ENCODE measurements at regions not wholly inside any gene's neighbourhood (a gene's known extent, or its start where the extent isn't known, plus 50 kb on each side); places are given as distances from the start of the nearest gene placed in this dataset.

DNA sequence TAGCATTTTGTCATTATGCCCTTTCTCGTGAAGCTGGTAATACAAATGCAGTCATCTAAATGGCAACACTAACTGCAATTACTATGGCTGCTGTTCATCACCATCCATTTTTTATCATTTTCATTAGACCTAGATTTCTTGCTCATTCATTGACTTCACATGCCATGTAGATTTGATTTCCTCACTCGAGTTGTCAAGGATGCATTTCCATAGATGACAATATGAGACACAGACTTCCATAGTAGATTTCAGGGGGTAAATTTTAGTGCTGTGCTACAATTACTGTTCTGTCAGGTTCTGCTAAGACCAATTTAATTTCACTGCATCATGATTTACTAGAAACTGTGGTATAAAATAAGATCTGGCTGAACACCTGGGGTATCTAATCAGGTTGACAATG, 589.2 kb downstream of the SEMA5A start:
- Histone ChIP-seq H4K20me1 (ENCODE audit: insufficient read depth, low read length) (no peaks in the 10 kb centered on the region), H3K9me3 (ENCODE audit: low read length) (peaks cover 83% of the 10 kb centered on the region), H3K27ac (ENCODE audit: extremely low read length, insufficient read depth, low read length) (no peak overlapping the region), H3K27me3 (ENCODE audit: control insufficient read depth in 1 of 2, insufficient read depth in 2 of 2, low read length in 2 of 2) (no peaks in the 10 kb centered on the region), H3K79me2 (ENCODE audit: insufficient read depth, low read length) (no peaks in the 10 kb centered on the region), H3K4me1 (ENCODE audit: insufficient read depth, low read length) (no peaks in the 10 kb centered on the region), H3K4me3 (replicated peaks in 1 of 3; ENCODE audit: insufficient read depth in 1 of 3, low read depth in 2 of 3, low read length in 3 of 3) (no peak overlapping the region), H2AFZ (ENCODE audit: low read length) (no peak overlapping the region), H3K9ac (ENCODE audit: insufficient read depth, low read depth, low read length) (no peak overlapping the region), H3K36me3 (replicated peaks in 1 of 2; ENCODE audit: control insufficient read depth in 1 of 2, insufficient read depth in 2 of 2, low read length in 2 of 2) (no peaks in the 10 kb centered on the region), H3K4me2 (ENCODE audit: low read depth, low read length) (no peak overlapping the region)
- POLR2A ChIA-PET, result no interaction called here
- FAIRE-seq (no peak), DNase-seq (ENCODE audit: low spot score) (no peak), ATAC-seq (no peak)
- TF ChIP-seq NFE2 (CRISPR knock-in tag; IDR thresholded peaks at IDR 0.05), result no peak
- TF ChIP-seq CBX2 (IDR thresholded peaks at IDR 0.05; ENCODE audit: low read depth, low read length), result no peak
- no peak for TF ChIP-seq CBX2 (CRISPR knock-in tag; IDR thresholded peaks at IDR 0.05; ENCODE audit: low read depth)
- TF ChIP-seq ZC3H4 (CRISPR knock-in tag; IDR thresholded peaks at IDR 0.05; ENCODE audit: borderline replicate concordance), result no peak
- no peak for TF ChIP-seq ZNF34 (CRISPR knock-in tag; IDR thresholded peaks at IDR 0.05; ENCODE audit: borderline replicate concordance)
- TF ChIP-seq, protein P1, sequence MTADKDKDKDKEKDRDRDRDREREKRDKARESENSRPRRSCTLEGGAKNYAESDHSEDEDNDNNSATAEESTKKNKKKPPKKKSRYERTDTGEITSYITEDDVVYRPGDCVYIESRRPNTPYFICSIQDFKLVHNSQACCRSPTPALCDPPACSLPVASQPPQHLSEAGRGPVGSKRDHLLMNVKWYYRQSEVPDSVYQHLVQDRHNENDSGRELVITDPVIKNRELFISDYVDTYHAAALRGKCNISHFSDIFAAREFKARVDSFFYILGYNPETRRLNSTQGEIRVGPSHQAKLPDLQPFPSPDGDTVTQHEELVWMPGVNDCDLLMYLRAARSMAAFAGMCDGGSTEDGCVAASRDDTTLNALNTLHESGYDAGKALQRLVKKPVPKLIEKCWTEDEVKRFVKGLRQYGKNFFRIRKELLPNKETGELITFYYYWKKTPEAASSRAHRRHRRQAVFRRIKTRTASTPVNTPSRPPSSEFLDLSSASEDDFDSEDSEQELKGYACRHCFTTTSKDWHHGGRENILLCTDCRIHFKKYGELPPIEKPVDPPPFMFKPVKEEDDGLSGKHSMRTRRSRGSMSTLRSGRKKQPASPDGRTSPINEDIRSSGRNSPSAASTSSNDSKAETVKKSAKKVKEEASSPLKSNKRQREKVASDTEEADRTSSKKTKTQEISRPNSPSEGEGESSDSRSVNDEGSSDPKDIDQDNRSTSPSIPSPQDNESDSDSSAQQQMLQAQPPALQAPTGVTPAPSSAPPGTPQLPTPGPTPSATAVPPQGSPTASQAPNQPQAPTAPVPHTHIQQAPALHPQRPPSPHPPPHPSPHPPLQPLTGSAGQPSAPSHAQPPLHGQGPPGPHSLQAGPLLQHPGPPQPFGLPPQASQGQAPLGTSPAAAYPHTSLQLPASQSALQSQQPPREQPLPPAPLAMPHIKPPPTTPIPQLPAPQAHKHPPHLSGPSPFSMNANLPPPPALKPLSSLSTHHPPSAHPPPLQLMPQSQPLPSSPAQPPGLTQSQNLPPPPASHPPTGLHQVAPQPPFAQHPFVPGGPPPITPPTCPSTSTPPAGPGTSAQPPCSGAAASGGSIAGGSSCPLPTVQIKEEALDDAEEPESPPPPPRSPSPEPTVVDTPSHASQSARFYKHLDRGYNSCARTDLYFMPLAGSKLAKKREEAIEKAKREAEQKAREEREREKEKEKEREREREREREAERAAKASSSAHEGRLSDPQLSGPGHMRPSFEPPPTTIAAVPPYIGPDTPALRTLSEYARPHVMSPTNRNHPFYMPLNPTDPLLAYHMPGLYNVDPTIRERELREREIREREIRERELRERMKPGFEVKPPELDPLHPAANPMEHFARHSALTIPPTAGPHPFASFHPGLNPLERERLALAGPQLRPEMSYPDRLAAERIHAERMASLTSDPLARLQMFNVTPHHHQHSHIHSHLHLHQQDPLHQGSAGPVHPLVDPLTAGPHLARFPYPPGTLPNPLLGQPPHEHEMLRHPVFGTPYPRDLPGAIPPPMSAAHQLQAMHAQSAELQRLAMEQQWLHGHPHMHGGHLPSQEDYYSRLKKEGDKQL (CRISPR knock-in tag; IDR thresholded peaks at IDR 0.05; ENCODE audit: low read depth), result no peak
- no peak for TF ChIP-seq ZNF552 (CRISPR knock-in tag; IDR thresholded peaks at IDR 0.05; ENCODE audit: borderline replicate concordance)
- in situ Hi-C loops (cut with HindIII; ENCODE audit: extremely low pct_ligation_motif_present, low pct_unique_long_range_greater_than_20kb), result no loop called here
- CTCF ChIA-PET (ENCODE audit: low intra/inter-chr PET ratio, low total read pairs), result no interaction called here
- no TSS peak for BruUV-seq (replicated peaks)
- 0% methylated on average over 2 of the region's 2 CpGs for WGBS (ENCODE audit: low lambda C conversion rate)
- intact Hi-C loops (cut with micrococcal nuclease; ENCODE audit: unreplicated experiment), result no loop called here
